ENCODE measurements at regions not wholly inside any gene's neighbourhood (a gene's known extent, or its start where the extent isn't known, plus 50 kb on each side); places are given as distances from the start of the nearest gene placed in this dataset.
"Not testable (repeated sequence)": the region's sequence is repeated elsewhere in the genome, so short reads cannot be mapped to it uniquely, and the experiment has no call there.

GRCh38 chr2:224650815-224651439, 65.2 kb downstream of the CCDC195 start:
- no peak overlapping the region for H3K4me3 ChIP-seq (ENCODE audit: low read depth in 1 of 2, low read length in 1 of 2)
- no peaks in the 10 kb centered on the region for H3K4me1 ChIP-seq (ENCODE audit: control insufficient read depth in 1 of 2, insufficient read depth in 1 of 2, low read depth in 1 of 2, low read length in 1 of 2)
- H3K27ac ChIP-seq, result no peak overlapping the region
- TF ChIP-seq CTCF (IDR thresholded peaks at IDR 0.05), result peak; percentile 71
- H3K27me3 ChIP-seq, result no peaks in the 10 kb centered on the region
- H3K9me3 ChIP-seq, result no peaks in the 10 kb centered on the region
- H3K36me3 ChIP-seq, result no peaks in the 10 kb centered on the region

GRCh38 chr2:224647684-224648083, 62.5 kb upstream of the CUL3 start:
- not testable (repeated sequence) for H3K27ac ChIP-seq; H3K27me3 ChIP-seq; H3K4me3 ChIP-seq (ENCODE audit: low read depth in 1 of 2, low read length in 1 of 2); H3K9me3 ChIP-seq; H3K4me1 ChIP-seq (ENCODE audit: control insufficient read depth in 1 of 2, insufficient read depth in 1 of 2, low read depth in 1 of 2, low read length in 1 of 2); H3K36me3 ChIP-seq

GRCh38 chr2:224646242-224646846, 61.2 kb upstream of the CUL3 start:
- no peaks in the 10 kb centered on the region for H3K36me3 ChIP-seq
- no peaks in the 10 kb centered on the region for H3K4me1 ChIP-seq (ENCODE audit: control insufficient read depth in 1 of 2, insufficient read depth in 1 of 2, low read depth in 1 of 2, low read length in 1 of 2)
- TF ChIP-seq CTCF (IDR thresholded peaks at IDR 0.05), result no peak
- H3K4me3 ChIP-seq (ENCODE audit: low read depth in 1 of 2, low read length in 1 of 2), result no peak overlapping the region
- H3K9me3 ChIP-seq, result no peaks in the 10 kb centered on the region
- no peak overlapping the region for H3K27ac ChIP-seq
- no peaks in the 10 kb centered on the region for H3K27me3 ChIP-seq

GRCh38 chr2:224645722-224646121, 60.6 kb upstream of the CUL3 start:
- no peaks in the 10 kb centered on the region for H3K27me3 ChIP-seq

GRCh38 chr2:224640679-224641078, 55.5 kb upstream of the CUL3 start:
- Histone ChIP-seq H3K36me3 (no peaks in the 10 kb centered on the region), H3K27me3 (no peaks in the 10 kb centered on the region), H3K9me3 (no peaks in the 10 kb centered on the region), H3K4me1 (ENCODE audit: control insufficient read depth in 1 of 2, insufficient read depth in 1 of 2, low read depth in 1 of 2, low read length in 1 of 2) (no peaks in the 10 kb centered on the region), H3K27ac (no peak overlapping the region), H3K4me3 (ENCODE audit: low read depth in 1 of 2, low read length in 1 of 2) (no peak overlapping the region)
- TF ChIP-seq CTCF (IDR thresholded peaks at IDR 0.05), result no peak

More at GRCh38 chr2:224645722-224646121, 60.6 kb upstream of the CUL3 start:
- no peak overlapping the region for H3K27ac ChIP-seq
- no peaks in the 10 kb centered on the region for H3K9me3 ChIP-seq
- H3K4me1 ChIP-seq (ENCODE audit: control insufficient read depth in 1 of 2, insufficient read depth in 1 of 2, low read depth in 1 of 2, low read length in 1 of 2), result no peaks in the 10 kb centered on the region
- no peaks in the 10 kb centered on the region for H3K36me3 ChIP-seq
- no peak for TF ChIP-seq CTCF (IDR thresholded peaks at IDR 0.05)
- H3K4me3 ChIP-seq (ENCODE audit: low read depth in 1 of 2, low read length in 1 of 2), result no peak overlapping the region

GRCh38 chr2:224638301-224638823, 53.2 kb upstream of the CUL3 start:
- Histone ChIP-seq H3K9me3 (no peaks in the 10 kb centered on the region), H3K4me1 (ENCODE audit: control insufficient read depth in 1 of 2, insufficient read depth in 1 of 2, low read depth in 1 of 2, low read length in 1 of 2) (no peaks in the 10 kb centered on the region), H3K27me3 (no peaks in the 10 kb centered on the region), H3K27ac (no peak overlapping the region), H3K36me3 (no peaks in the 10 kb centered on the region), H3K4me3 (ENCODE audit: low read depth in 1 of 2, low read length in 1 of 2) (no peak overlapping the region)
- TF ChIP-seq CTCF (IDR thresholded peaks at IDR 0.05), result no peak

All from neutrophil (primary cell).